HepG2 (cell line): ENCODE measurements at regions not wholly inside any gene's neighbourhood (a gene's known extent, or its start where the extent isn't known, plus 50 kb on each side); places are given as distances from the start of the nearest gene placed in this dataset.

Source experiments
- ATAC-seq: fragments of 200-7000 bp; cut with Tn5 transposase; 3 replicates; pipeline ENCODE4 v1.9.1; 2020; ENCODE audit warnings: mild to moderate bottlenecking, moderate library complexity
- BruUV-seq: library from RNA; stranded (reverse); fragments of 400-500 nt; replicated peaks from 2 replicates; lab custom pipeline; 2021; lab: Mats Ljungman, UMichigan
- CTCF ChIA-PET: fragments of 300-600 bp; formaldehyde crosslinking; extraction: SDS; loops from one replicate; lab custom pipeline; 2021; ENCODE audit warnings: low total read pairs, inconsistent platforms, low intra/inter-chr PET ratio; lab: Yijun Ruan, JAX
- POLR2A ChIA-PET: fragments of 350-600 bp; sonication (Branson Sonifier 250); formaldehyde crosslinking; loops from one replicate; lab custom pipeline; 2020; ENCODE audit warnings: antibody characterized with exemption, inconsistent platforms; lab: Yijun Ruan, JAX
- DNase-seq: peaks from one replicate; pipeline ENCODE4 v3.0.0-alpha.2; 2015; ENCODE audit warnings: low spot score
- FAIRE-seq: peaks from 3 replicates; lab custom pipeline; 2011; peaks lifted over from hg19 to GRCh38; lab: Jason Lieb, UNC
- H2AFZ ChIP-seq: one replicate; pipeline ENCODE4 v1.6.1; 2011; ENCODE audit warnings: low read length, inconsistent platforms
- H3K27ac ChIP-seq: fragments of 300-600 bp; 3 replicates; pipeline ENCODE4 v1.8.0; 2011; ENCODE audit warnings: mixed run types, mild to moderate bottlenecking, mixed read lengths, low read length, inconsistent platforms; ENCODE audit not compliant: insufficient read depth; ENCODE audit errors: extremely low read length
- H3K27me3 ChIP-seq, 2 experiments: fragments of 200-600 bp in 1 of 2; 2 replicates in 1 of 2; 3 replicates in 1 of 2; pipeline versions ENCODE4 v1.6.0 to v1.8.0; 2011; ENCODE audit warnings: low read length in 2 of 2, mild to moderate bottlenecking in 2 of 2, moderate library complexity in 2 of 2, inconsistent platforms in 1 of 2; ENCODE audit not compliant: insufficient read depth in 2 of 2, control insufficient read depth in 1 of 2
- H3K36me3 ChIP-seq, 2 experiments: fragments of 200-600 bp in 1 of 2; replicated peaks in 1 of 2; 2 replicates in 1 of 2; 3 replicates in 1 of 2; pipeline versions ENCODE4 v1.5.1 to v1.8.0; 2011; ENCODE audit warnings: low read length in 2 of 2, inconsistent platforms in 1 of 2; ENCODE audit not compliant: insufficient read depth in 2 of 2, control insufficient read depth in 1 of 2
- H3K4me1 ChIP-seq: 2 replicates; pipeline ENCODE4 v1.5.1; 2012; ENCODE audit warnings: low read length, inconsistent platforms; ENCODE audit not compliant: insufficient read depth
- H3K4me2 ChIP-seq: 2 replicates; pipeline ENCODE4 v1.6.0; 2011; ENCODE audit warnings: low read depth, low read length, inconsistent platforms
- H3K4me3 ChIP-seq, 3 experiments: fragments of 200-600 bp in 1 of 3; sonication (generic), shearing (Covaris generic) in 1 of 3; replicated peaks in 1 of 3; 2 replicates each; pipeline ENCODE4 v1.5.1; 2011 to 2016; ENCODE audit warnings: low read length in 3 of 3, inconsistent platforms in 2 of 3, low read depth in 2 of 3, mild to moderate bottlenecking in 2 of 3, control low read depth in 1 of 3, mixed read lengths in 1 of 3; ENCODE audit not compliant: insufficient read depth in 1 of 3
- H3K79me2 ChIP-seq: one replicate; pipeline ENCODE4 v1.6.1; 2011; ENCODE audit warnings: low read length, inconsistent platforms; ENCODE audit not compliant: insufficient read depth
- H3K9ac ChIP-seq: 2 replicates; pipeline ENCODE4 v1.6.0; 2011; ENCODE audit warnings: mild to moderate bottlenecking, low read depth, low read length, inconsistent platforms; ENCODE audit not compliant: insufficient read depth
- H3K9me3 ChIP-seq: 2 replicates; pipeline ENCODE4 v1.5.1; 2012; ENCODE audit warnings: mild to moderate bottlenecking, low read length
- H4K20me1 ChIP-seq: 2 replicates; pipeline ENCODE4 v1.6.0; 2011; ENCODE audit warnings: inconsistent platforms, mild to moderate bottlenecking, low read length, moderate library complexity; ENCODE audit not compliant: insufficient read depth
- FOXP4 ChIP-seq: sonication (generic); formaldehyde crosslinking; IDR thresholded peaks from 2 replicates; pipeline ENCODE4 v1.4.0; 2020; ENCODE audit warnings: missing genetic modification reagents
- GZF1 ChIP-seq: sonication (generic); formaldehyde crosslinking; IDR thresholded peaks from 2 replicates; pipeline ENCODE4 v1.5.1; 2020; ENCODE audit warnings: mild to moderate bottlenecking, missing genetic modification reagents
- POGK ChIP-seq: sonication (generic); formaldehyde crosslinking; conservative IDR thresholded peaks from 2 replicates; pipeline ENCODE4 v1.8.0; 2022; ENCODE audit warnings: mild to moderate bottlenecking, moderate library complexity, missing genetic modification reagents
- ZFP90 ChIP-seq: sonication (generic); formaldehyde crosslinking; IDR thresholded peaks from 2 replicates; pipeline ENCODE4 v1.8.0; 2022; ENCODE audit warnings: missing genetic modification reagents, mild to moderate bottlenecking, inconsistent platforms, borderline replicate concordance
- ZNF224 ChIP-seq: sonication (generic); formaldehyde crosslinking; IDR thresholded peaks from 2 replicates; pipeline ENCODE4 v1.5.0; 2020; ENCODE audit warnings: mild to moderate bottlenecking, missing genetic modification reagents
- ZNF343 ChIP-seq: sonication (generic); formaldehyde crosslinking; IDR thresholded peaks from 2 replicates; pipeline ENCODE4 v1.4.0; 2020; ENCODE audit warnings: mild to moderate bottlenecking, missing genetic modification reagents
- ZNF512B ChIP-seq: sonication (generic); formaldehyde crosslinking; IDR thresholded peaks from 2 replicates; pipeline ENCODE4 v1.5.1; 2020; ENCODE audit warnings: missing genetic modification reagents, mild to moderate bottlenecking, borderline replicate concordance
- ZNF768 ChIP-seq: sonication (generic); formaldehyde crosslinking; IDR thresholded peaks from 2 replicates; pipeline ENCODE4 v1.4.0; 2020; ENCODE audit warnings: missing genetic modification reagents
- ZNF770 ChIP-seq: sonication (generic); formaldehyde crosslinking; IDR thresholded peaks from 2 replicates; pipeline ENCODE4 v1.5.0; 2020; ENCODE audit warnings: mild to moderate bottlenecking, missing genetic modification reagents
- WGBS: methylation state at CpG from one replicate; pipeline ENCODE4 v1.1.6; 2017; ENCODE audit warnings: low lambda C conversion rate; 5-methylcytosine and 5-hydroxymethylcytosine counted together
- in situ Hi-C: cut with HindIII; loops from 2 replicates; pipeline ENCODE4 v1.10.0; 2017; ENCODE audit warnings: low pct_unique_long_range_greater_than_20kb; ENCODE audit not compliant: extremely low pct_ligation_motif_present
- intact Hi-C: fragments of 100-400 bp; cut with micrococcal nuclease; formaldehyde crosslinking; loops from one replicate; pipeline ENCODE4 v1.10.0; 2022; ENCODE audit not compliant: unreplicated experiment

- TF ChIP-seq ZFP90 (CRISPR knock-in tag) (no peak), ZNF512B (CRISPR knock-in tag) (no peak), ZNF770 (CRISPR knock-in tag) (no peak), POGK (CRISPR knock-in tag) (no peak), GZF1 (CRISPR knock-in tag) (no peak), ZNF768 (no peak), ZNF343 (CRISPR knock-in tag) (no peak), ZNF224 (no peak), FOXP4 (CRISPR knock-in tag) (no peak)
- FAIRE-seq = no peak
- Histone ChIP-seq H4K20me1 (no peaks in the 10 kb centered on the region), H3K9ac (no peak overlapping the region), H3K4me2 (no peak overlapping the region), H3K27ac (no peak overlapping the region), H2AFZ (no peak overlapping the region), H3K4me3 (no peak overlapping the region), H3K4me1 (no peaks in the 10 kb centered on the region), H3K79me2 (no peaks in the 10 kb centered on the region), H3K27me3 (peaks cover 0 to 3% of the 10 kb centered on the region in 2 experiments; a peak in 3 of 5 replicates), H3K9me3 (no peaks in the 10 kb centered on the region), H3K36me3 (no peaks in the 10 kb centered on the region)
- ChIA-PET POLR2A (no interaction called here), CTCF (no interaction called here)
- no peak for ATAC-seq
- in situ Hi-C loops = no loop called here
- BruUV-seq = no TSS peak
- intact Hi-C loops = no loop called here
- DNase-seq = no peak
- WGBS = 47% methylated on average over 3 of the region's 3 CpGs
Measured at GRCh38 chr10:78727728-78728127, 341.0 kb upstream of the ZMIZ1 start.
